H1 (cell line): ENCODE measurements at regions not wholly inside any gene's neighbourhood (a gene's known extent, or its start where the extent isn't known, plus 50 kb on each side); places are given as distances from the start of the nearest gene placed in this dataset.

Experiments
- CTCF ChIA-PET: fragments of 300-600 bp; sonication (Branson Sonifier 250); formaldehyde crosslinking; loops from one replicate; lab custom pipeline; 2021; ENCODE audit not compliant: partially characterized antibody; lab: Charles Lee
- POLR2A ChIA-PET: fragments of 300-600 bp; sonication (Branson Sonifier 250); formaldehyde crosslinking; loops from one replicate; lab custom pipeline; 2021; ENCODE audit warnings: inconsistent platforms; ENCODE audit not compliant: partially characterized antibody; lab: Charles Lee
- DNase-seq, 2 experiments: peaks; one replicate each; pipeline versions ENCODE4 v3.0.0 to v3.0.0-alpha.2; 2010 to 2022; ENCODE audit warnings: low spot score in 2 of 2, low read depth in 1 of 2, mixed read lengths in 1 of 2
- FAIRE-seq: peaks from 2 replicates; lab custom pipeline; 2011; peaks lifted over from hg19 to GRCh38; lab: Jason Lieb, UNC
- H2AFZ ChIP-seq: 2 replicates; pipeline ENCODE4 v1.8.1; 2012; ENCODE audit warnings: low read length, inconsistent platforms
- H2AK5ac ChIP-seq: 2 replicates; pipeline ENCODE4 v1.6.1; 2013; ENCODE audit warnings: low read depth, low read length
- H2BK120ac ChIP-seq: replicated peaks from 2 replicates; pipeline ENCODE3; 2013; ENCODE audit warnings: low read depth, low read length, inconsistent platforms
- H2BK12ac ChIP-seq: 2 replicates; pipeline ENCODE4 v1.6.1; 2013; ENCODE audit warnings: low read depth, low read length
- H2BK15ac ChIP-seq: 2 replicates; pipeline ENCODE4 v1.6.1; 2013; ENCODE audit warnings: low read length
- H2BK20ac ChIP-seq: 2 replicates; pipeline ENCODE4 v1.6.1; 2013; ENCODE audit warnings: low read length
- H2BK5ac ChIP-seq: 2 replicates; pipeline ENCODE4 v1.6.1; 2013; ENCODE audit warnings: low read depth, low read length
- H3K14ac ChIP-seq: 2 replicates; pipeline ENCODE4 v1.6.1; 2013; ENCODE audit warnings: inconsistent platforms; ENCODE audit not compliant: insufficient read length
- H3K18ac ChIP-seq: 2 replicates; pipeline ENCODE4 v1.6.1; 2013; ENCODE audit warnings: low read length; ENCODE audit errors: extremely low read depth
- H3K23ac ChIP-seq: 2 replicates; pipeline ENCODE4 v1.6.1; 2013; ENCODE audit warnings: inconsistent platforms; ENCODE audit not compliant: insufficient read length
- H3K23me2 ChIP-seq: 2 replicates; pipeline ENCODE4 v1.6.1; 2013; ENCODE audit warnings: low read depth, low read length
- H3K27ac ChIP-seq: 2 replicates; pipeline ENCODE4 v1.6.1; 2011; ENCODE audit warnings: low read depth, low read length, inconsistent platforms
- H3K27me3 ChIP-seq, 4 experiments: replicated peaks in 1 of 4; 1 replicate in 1 of 4; 2 replicates in 3 of 4; pipeline versions ENCODE4 v1.6.1 to v1.8.1; 2011 to 2013; ENCODE audit warnings: low read length in 3 of 4, mild to moderate bottlenecking in 3 of 4, inconsistent platforms in 2 of 4, mixed read lengths in 2 of 4, moderate library complexity in 1 of 4; ENCODE audit not compliant: control insufficient read depth in 3 of 4, insufficient read depth in 3 of 4; ENCODE audit errors: extremely low read depth in 1 of 4
- H3K36me3 ChIP-seq, 4 experiments: 2 replicates each; pipeline versions ENCODE4 v1.6.1 to v1.8.1; 2011 to 2013; ENCODE audit warnings: mild to moderate bottlenecking in 4 of 4, low read length in 3 of 4, moderate library complexity in 2 of 4, control low read depth in 1 of 4, inconsistent platforms in 1 of 4; ENCODE audit not compliant: insufficient read depth in 4 of 4, control insufficient read depth in 2 of 4
- H3K4ac ChIP-seq: replicated peaks from 2 replicates; pipeline ENCODE3; 2013; ENCODE audit warnings: low read length, low read depth, mixed read lengths, inconsistent platforms; ENCODE audit not compliant: insufficient read length
- H3K4me1 ChIP-seq, 4 experiments: replicated peaks in 1 of 4; 1 replicate in 1 of 4; 2 replicates in 3 of 4; pipeline versions ENCODE4 v1.6.1 to v1.8.1; 2011 to 2013; ENCODE audit warnings: low read length in 3 of 4, inconsistent platforms in 2 of 4, mixed read lengths in 1 of 4; ENCODE audit not compliant: insufficient read depth in 4 of 4, control insufficient read depth in 3 of 4
- H3K4me2 ChIP-seq, 2 experiments: 2 replicates each; pipeline versions ENCODE4 v1.6.1 to v1.8.1; 2011 to 2013; ENCODE audit warnings: low read depth in 2 of 2, low read length in 2 of 2, control low read depth in 1 of 2, inconsistent platforms in 1 of 2, mild to moderate bottlenecking in 1 of 2; ENCODE audit not compliant: insufficient read depth in 1 of 2
- H3K4me3 ChIP-seq, 4 experiments: fragments of 200-600, 300-600 bp in 1 of 4; sonication (generic), shearing (Covaris generic), sonication (Bioruptor Twin) in 1 of 4; 2 replicates each; pipeline versions ENCODE4 v1.5.1 to v1.8.1; 2011 to 2016; ENCODE audit warnings: low read length in 4 of 4, low read depth in 3 of 4, control low read depth in 2 of 4, inconsistent platforms in 2 of 4, mild to moderate bottlenecking in 2 of 4, mixed read lengths in 1 of 4, moderate library complexity in 1 of 4; ENCODE audit not compliant: insufficient read depth in 2 of 4; ENCODE audit errors: extremely low read depth in 1 of 4
- H3K56ac ChIP-seq: replicated peaks from 2 replicates; pipeline ENCODE3; 2013; ENCODE audit warnings: low read depth, mild to moderate bottlenecking, mixed read lengths, low read length, inconsistent platforms; ENCODE audit not compliant: insufficient read length
- H3K79me1 ChIP-seq: 2 replicates; pipeline ENCODE4 v1.6.1; 2013; ENCODE audit warnings: low read depth, low read length, control low read depth
- H3K79me2 ChIP-seq, 2 experiments: 2 replicates each; pipeline versions ENCODE4 v1.6.1 to v1.8.1; 2012 to 2013; ENCODE audit warnings: low read length in 2 of 2, mild to moderate bottlenecking in 2 of 2, inconsistent platforms in 1 of 2; ENCODE audit not compliant: insufficient read depth in 2 of 2, control insufficient read depth in 1 of 2
- H3K9ac ChIP-seq, 4 experiments: replicated peaks in 1 of 4; 1 replicate in 1 of 4; 2 replicates in 3 of 4; pipeline versions ENCODE4 v1.6.1 to v1.8.1; 2011 to 2013; ENCODE audit warnings: low read depth in 3 of 4, low read length in 3 of 4, control low read depth in 2 of 4, mild to moderate bottlenecking in 2 of 4, moderate library complexity in 2 of 4, inconsistent platforms in 1 of 4; ENCODE audit errors: extremely low read depth in 1 of 4
- H3K9me3 ChIP-seq, 2 experiments: 2 replicates each; pipeline versions ENCODE4 v1.6.1 to v1.8.1; 2012 to 2013; ENCODE audit warnings: mild to moderate bottlenecking in 2 of 2, moderate library complexity in 2 of 2, control low read depth in 1 of 2, inconsistent platforms in 1 of 2, low read depth in 1 of 2, low read length in 1 of 2, mixed read lengths in 1 of 2; ENCODE audit not compliant: insufficient read depth in 2 of 2
- H4K20me1 ChIP-seq, 2 experiments: replicated peaks in 1 of 2; 2 replicates each; pipeline versions ENCODE3 to v1.8.1; 2011 to 2013; ENCODE audit warnings: inconsistent platforms in 2 of 2, low read length in 2 of 2, mild to moderate bottlenecking in 1 of 2; ENCODE audit not compliant: insufficient read depth in 2 of 2, control insufficient read depth in 1 of 2
- H4K5ac ChIP-seq: 2 replicates; pipeline ENCODE4 v1.6.1; 2013; ENCODE audit warnings: low read length, low read depth, mixed read lengths, inconsistent platforms; ENCODE audit not compliant: insufficient read length
- H4K8ac ChIP-seq: 2 replicates; pipeline ENCODE4 v1.8.0; 2013; ENCODE audit warnings: mild to moderate bottlenecking, moderate library complexity, low read length, inconsistent platforms; ENCODE audit not compliant: insufficient read depth; ENCODE audit errors: extremely low read depth
- H4K91ac ChIP-seq: replicated peaks from 2 replicates; pipeline ENCODE3; 2013; ENCODE audit warnings: low read length, mixed read lengths, inconsistent platforms; ENCODE audit not compliant: insufficient read length
- BCL11A ChIP-seq, 2 experiments: IDR thresholded peaks; one replicate each; pipeline ENCODE4 v1.6.1; 2011; ENCODE audit warnings: low read depth in 2 of 2, low read length in 2 of 2, mild to moderate bottlenecking in 2 of 2
- BRCA1 ChIP-seq: IDR thresholded peaks from 2 replicates; pipeline ENCODE4 v1.6.1; 2012; ENCODE audit warnings: low read depth, low read length, improper control_type of control experiment
- EP300 ChIP-seq, 2 experiments: IDR thresholded peaks; 1 replicate in 1 of 2; 2 replicates in 1 of 2; pipeline ENCODE4 v1.6.1; 2011 to 2012; ENCODE audit warnings: low read depth in 2 of 2, low read length in 2 of 2, mild to moderate bottlenecking in 2 of 2, borderline replicate concordance in 1 of 2, inconsistent platforms in 1 of 2, moderate library complexity in 1 of 2
- HDAC6 ChIP-seq: IDR thresholded peaks from one replicate; pipeline ENCODE4 v1.7.1; 2012; ENCODE audit warnings: low read depth, mild to moderate bottlenecking, inconsistent platforms, low read length, moderate library complexity
- KDM1A ChIP-seq: fragments of 200-600, 300-600 bp; sonication (generic); IDR thresholded peaks from 2 replicates; pipeline ENCODE4 v1.7.1; 2016; ENCODE audit warnings: mild to moderate bottlenecking, low read length, borderline replicate concordance
- POU5F1 ChIP-seq: IDR thresholded peaks from 2 replicates; pipeline ENCODE4 v1.6.1; 2011; ENCODE audit warnings: low read depth, mild to moderate bottlenecking, low read length, moderate library complexity
- RNF2 ChIP-seq: fragments of 200-900, 300-1000 bp; sonication (generic); IDR thresholded peaks from 2 replicates; pipeline ENCODE4 v1.7.1; 2016; ENCODE audit warnings: borderline replicate concordance, low read depth, mild to moderate bottlenecking, antibody characterized with exemption, low read length; ENCODE audit not compliant: poor library complexity, severe bottlenecking; ENCODE audit errors: missing control alignments
- SIRT6 ChIP-seq: IDR thresholded peaks from one replicate; pipeline ENCODE4 v1.7.1; 2012; ENCODE audit warnings: low read length, inconsistent platforms
- SUZ12 ChIP-seq: fragments of 200-600 bp; sonication (generic); IDR thresholded peaks from 2 replicates; pipeline ENCODE4 v1.6.1; 2012; ENCODE audit warnings: mild to moderate bottlenecking, inconsistent platforms, low read length, moderate library complexity, mixed read lengths
- TF ChIP-seq, protein P1 (sequence below): IDR thresholded peaks from 2 replicates; pipeline ENCODE4 v1.6.1; 2011; ENCODE audit warnings: low read depth, mild to moderate bottlenecking, low read length; ENCODE audit not compliant: insufficient read depth
- TF ChIP-seq, protein P2 (sequence below): IDR thresholded peaks from 2 replicates; pipeline ENCODE4 v1.6.1; 2012; ENCODE audit warnings: inconsistent platforms

DNA sequence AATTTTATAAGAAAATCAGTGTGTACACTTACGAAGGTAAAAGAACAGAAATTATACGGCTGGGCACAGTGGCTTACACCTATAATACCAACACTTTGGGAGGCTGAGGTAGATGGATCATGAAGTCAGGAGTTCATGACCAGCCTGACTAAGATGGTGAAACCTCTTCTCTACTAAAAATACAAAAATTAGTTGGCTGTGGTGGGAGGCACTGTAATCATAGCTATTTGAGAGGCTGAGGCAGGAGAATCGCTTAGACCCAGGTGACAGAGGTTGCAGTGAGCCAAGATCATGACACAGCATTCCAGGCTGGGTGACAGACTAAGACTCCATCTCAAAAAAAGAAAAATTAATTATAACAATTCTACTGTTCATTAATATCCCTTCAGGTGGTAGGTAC, 151.9 kb downstream of the ZNF737 start (continued):
- TF ChIP-seq BCL11A (IDR thresholded peaks at IDR 0.05; ENCODE audit: low read depth in 2 of 2, low read length in 2 of 2) = no peak

DNA sequence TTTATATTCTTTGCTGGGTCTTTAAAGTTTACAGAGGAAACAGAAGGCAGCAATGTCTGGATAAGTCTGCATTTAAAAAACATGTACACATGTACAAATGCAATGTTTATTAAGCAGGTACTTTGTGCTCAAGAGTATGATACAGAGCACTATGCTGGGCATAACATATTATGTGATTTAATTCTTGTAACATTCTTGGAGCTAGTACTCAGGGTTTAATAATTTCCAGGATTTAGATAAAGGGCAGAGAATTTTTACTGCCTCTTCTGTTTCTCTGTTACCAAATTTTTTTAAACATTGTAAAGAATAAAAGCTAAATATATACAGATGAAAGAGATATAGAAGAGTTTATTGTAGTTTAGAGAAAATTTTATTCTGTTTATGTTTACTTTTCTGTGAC, 152.7 kb downstream of the ZNF737 start:
- Histone ChIP-seq H3K56ac (no peak overlapping the region), H3K4me2 (no peak overlapping the region), H2BK120ac (no peak overlapping the region), H3K79me1 (no peaks in the 10 kb centered on the region; the same call in 1 of the 2 replicates), H4K8ac (no peak overlapping the region), H3K36me3 (peaks cover 7 to 80% (median 30%) of the 10 kb centered on the region in 4 experiments; a peak in 6 of 8 replicates), H3K23me2 (no peaks in the 10 kb centered on the region), H3K4ac (no peak overlapping the region), H4K91ac (no peak overlapping the region), H4K5ac (no peak overlapping the region), H3K9me3 (no peaks in the 10 kb centered on the region), H2BK15ac (no peak overlapping the region), H2BK12ac (no peak overlapping the region), H3K4me3 (no peak overlapping the region), H3K27me3 (no peaks in the 10 kb centered on the region), H3K4me1 (no peaks in the 10 kb centered on the region), H3K9ac (no peak overlapping the region), H3K18ac (no peak overlapping the region), H2AFZ (no peak overlapping the region), H3K79me2 (peaks cover 12 to 94% of the 10 kb centered on the region in 2 experiments), H4K20me1 (peaks cover 6 to 22% of the 10 kb centered on the region in 2 experiments), H3K27ac (no peak overlapping the region), H2BK5ac (no peak overlapping the region), H3K14ac (no peak overlapping the region), H3K23ac (no peak overlapping the region), H2BK20ac (no peak overlapping the region), H2AK5ac (no peak overlapping the region)
- ChIA-PET POLR2A (interaction anchor here (1.1 to 6.2 kb wide), 2 partner anchors 11 to 188 kb away, joined by 3 to 94 read pairs; no protein-coding TSS in a partner anchor), CTCF (interaction anchor here (0.6 kb wide), 2 partner anchors 18 to 514 kb away, joined by 3 read pairs; no protein-coding TSS in a partner anchor)
- DNase-seq (no peak), FAIRE-seq (no peak)
- TF ChIP-seq BRCA1 = no peak
- TF ChIP-seq, protein P1, sequence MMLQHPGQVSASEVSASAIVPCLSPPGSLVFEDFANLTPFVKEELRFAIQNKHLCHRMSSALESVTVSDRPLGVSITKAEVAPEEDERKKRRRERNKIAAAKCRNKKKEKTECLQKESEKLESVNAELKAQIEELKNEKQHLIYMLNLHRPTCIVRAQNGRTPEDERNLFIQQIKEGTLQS = no peak
- TF ChIP-seq SUZ12 = no peak
- no peak for TF ChIP-seq POU5F1
- no peak for TF ChIP-seq EP300 (IDR thresholded peaks at IDR 0.05; ENCODE audit: borderline replicate concordance in 1 of 2, low read depth in 2 of 2, low read length in 2 of 2)
- TF ChIP-seq RNF2 = no peak
- TF ChIP-seq, protein P2, sequence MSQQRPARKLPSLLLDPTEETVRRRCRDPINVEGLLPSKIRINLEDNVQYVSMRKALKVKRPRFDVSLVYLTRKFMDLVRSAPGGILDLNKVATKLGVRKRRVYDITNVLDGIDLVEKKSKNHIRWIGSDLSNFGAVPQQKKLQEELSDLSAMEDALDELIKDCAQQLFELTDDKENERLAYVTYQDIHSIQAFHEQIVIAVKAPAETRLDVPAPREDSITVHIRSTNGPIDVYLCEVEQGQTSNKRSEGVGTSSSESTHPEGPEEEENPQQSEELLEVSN = no peak
- TF ChIP-seq HDAC6 = no peak
- no peak for TF ChIP-seq KDM1A
- no peak for TF ChIP-seq SIRT6
